ENCODE measurements at regions not wholly inside any gene's neighbourhood (a gene's known extent, or its start where the extent isn't known, plus 50 kb on each side); places are given as distances from the start of the nearest gene placed in this dataset.
"Not testable (repeated sequence)": the region's sequence is repeated elsewhere in the genome, so short reads cannot be mapped to it uniquely, and the experiment has no call there.

DNA sequence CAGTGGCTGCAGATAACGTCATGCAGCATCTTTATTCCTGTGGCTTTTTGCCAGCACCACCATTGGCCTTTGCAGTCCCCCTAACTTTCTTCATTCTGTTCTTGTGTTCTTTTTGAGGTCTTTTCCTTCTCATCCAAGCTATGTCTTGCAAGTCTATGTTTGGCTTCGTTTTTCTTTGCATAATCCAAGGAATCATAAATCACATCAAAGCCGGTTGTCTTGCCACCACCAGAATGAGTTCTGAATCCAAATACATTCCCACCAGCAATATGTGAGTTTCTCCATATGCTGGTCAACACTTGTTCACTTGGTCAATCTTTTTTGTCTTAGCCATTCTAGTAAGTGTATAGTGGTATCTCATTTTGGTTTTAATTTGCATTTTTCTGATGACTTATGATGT lies 70.6 kb upstream of the AK4 start:
- TF ChIP-seq CTCF (IDR thresholded peaks at IDR 0.05; ENCODE audit: low read length, missing control alignments): no peak
- DNase-seq (ENCODE audit: low read depth): no peak
- no peak overlapping the region for H3K4me3 ChIP-seq (replicated peaks; ENCODE audit: low read depth, low read length)

DNA sequence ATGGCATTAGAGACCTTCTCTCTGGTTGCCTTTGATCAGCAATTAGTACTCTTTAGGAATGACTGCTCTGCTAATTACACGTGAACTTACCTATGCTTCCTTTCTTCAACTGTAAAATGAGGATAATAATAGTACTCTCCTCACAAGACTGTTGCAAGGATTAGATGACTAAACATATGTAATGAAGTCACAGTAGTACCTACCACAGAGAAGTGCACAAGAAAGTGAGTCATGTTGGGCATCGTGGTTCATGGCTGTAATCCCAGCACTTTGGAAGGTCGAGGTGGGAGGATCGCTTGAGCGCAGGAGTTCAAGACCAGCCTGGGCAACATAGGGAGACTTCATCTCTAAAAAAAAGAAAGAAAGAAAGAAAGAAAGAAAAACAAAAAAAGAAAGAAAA lies 68.1 kb upstream of the AK4 start:
- no peak overlapping the region for H3K4me3 ChIP-seq (replicated peaks; ENCODE audit: low read depth, low read length)
- peak; percentile 34 for DNase-seq (ENCODE audit: low read depth)
- no peak for TF ChIP-seq CTCF (IDR thresholded peaks at IDR 0.05; ENCODE audit: low read length, missing control alignments)

- no peak for DNase-seq (ENCODE audit: low read depth)
- H3K4me3 ChIP-seq (replicated peaks; ENCODE audit: low read depth, low read length): no peak overlapping the region
Observed at GRCh38 chr1:65082346-65083040, 65.5 kb upstream of the AK4 start.

GRCh38 chr1:65083263-65083896 lies 64.6 kb upstream of the AK4 start:
- H3K4me3 ChIP-seq (replicated peaks; ENCODE audit: low read depth, low read length): no peak overlapping the region
- TF ChIP-seq CTCF (IDR thresholded peaks at IDR 0.05; ENCODE audit: low read length, missing control alignments): no peak
- no peak for DNase-seq (ENCODE audit: low read depth)

More at GRCh38 chr1:65082346-65083040, 65.5 kb upstream of the AK4 start:
- TF ChIP-seq CTCF (IDR thresholded peaks at IDR 0.05; ENCODE audit: low read length, missing control alignments): no peak

GRCh38 chr1:65084066-65084465 lies 63.9 kb upstream of the AK4 start:
- H3K4me3 ChIP-seq (replicated peaks; ENCODE audit: low read depth, low read length): no peak overlapping the region
- no peak for TF ChIP-seq CTCF (IDR thresholded peaks at IDR 0.05; ENCODE audit: low read length, missing control alignments)
- no peak for DNase-seq (ENCODE audit: low read depth)

DNA sequence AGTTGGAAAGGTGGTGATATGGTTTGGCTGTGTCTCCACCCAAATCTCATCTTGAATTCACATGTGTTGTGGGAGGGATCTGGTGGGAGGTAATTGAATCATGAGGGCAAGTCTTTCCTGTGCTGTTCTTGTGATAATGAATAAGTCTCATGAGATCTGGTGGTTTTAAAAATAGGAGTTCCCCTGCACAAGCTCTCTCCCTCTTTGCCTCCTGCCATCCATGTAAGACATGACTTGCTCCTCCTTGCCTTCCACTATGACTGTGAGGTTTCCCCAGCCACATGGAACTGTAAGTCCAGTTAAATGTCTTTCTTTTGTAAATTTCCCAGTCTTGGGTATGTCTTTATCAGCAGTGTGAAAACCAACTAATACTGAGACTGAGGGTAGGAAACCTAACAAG lies 60.5 kb upstream of the AK4 start:
- not testable (repeated sequence) for H3K4me3 ChIP-seq (replicated peaks; ENCODE audit: low read depth, low read length); DNase-seq (ENCODE audit: low read depth)

DNA sequence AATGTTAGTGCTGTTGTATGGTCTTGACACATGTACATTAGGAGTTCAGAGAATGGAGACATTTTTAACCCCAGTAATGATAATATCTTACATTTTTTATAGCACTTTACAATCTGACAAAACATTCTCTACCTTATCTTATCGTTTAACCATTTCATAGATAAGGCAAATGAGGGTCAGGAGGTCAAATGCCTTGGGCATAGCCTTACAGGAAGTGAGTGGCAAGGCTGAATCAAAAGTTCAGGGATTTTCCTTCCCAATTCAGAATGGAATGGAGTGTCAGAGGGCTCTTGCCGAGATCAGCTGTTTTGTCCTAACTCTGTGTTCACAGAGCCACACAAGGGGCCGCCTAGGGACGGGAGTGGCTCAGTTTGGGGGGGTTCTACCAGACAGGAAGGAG lies 57.6 kb upstream of the AK4 start:
- DNase-seq (ENCODE audit: low read depth): no peak
- H3K4me3 ChIP-seq (replicated peaks; ENCODE audit: low read depth, low read length): no peak overlapping the region
- TF ChIP-seq CTCF (IDR thresholded peaks at IDR 0.05; ENCODE audit: low read length, missing control alignments): no peak
